Lower leg skin (tissue), 4 donors: ENCODE measurements at regions not wholly inside any gene's neighbourhood (a gene's known extent, or its start where the extent isn't known, plus 50 kb on each side); places are given as distances from the start of the nearest gene placed in this dataset.
"Not testable (repeated sequence)": the region's sequence is repeated elsewhere in the genome, so short reads cannot be mapped to it uniquely, and the experiment has no call there.

Source experiments
- DNase-seq, 2 donors: peaks; one replicate each; pipeline ENCODE4 v3.0.0-alpha.2; 2019; ENCODE audit warnings: low spot score in 2 of 2
- H3K4me3 ChIP-seq: fragments of 200-600 bp; sonication (generic); 2 replicates; pipeline ENCODE4 v1.5.1; 2017; ENCODE audit warnings: mild to moderate bottlenecking, low read depth; ENCODE audit not compliant: poor library complexity, severe bottlenecking
- CTCF ChIP-seq, 3 donors: fragments of 450-650 bp; IDR thresholded peaks; one replicate each; pipeline ENCODE4 v1.5.1; 2016; ENCODE audit warnings: antibody characterized with exemption in 3 of 3, mild to moderate bottlenecking in 3 of 3, moderate library complexity in 2 of 3
- POLR2A ChIP-seq, 2 donors: fragments of 450-650 bp; IDR thresholded peaks; one replicate each; pipeline ENCODE4 v1.6.1; 2016 to 2017; ENCODE audit warnings: antibody characterized with exemption in 2 of 2, mild to moderate bottlenecking in 1 of 2, moderate library complexity in 1 of 2
- WGBS, 2 donors: methylation state at CpG; one replicate each; pipeline ENCODE4 v1.1.5; 2018; 5-methylcytosine and 5-hydroxymethylcytosine counted together
- intact Hi-C: fragments of 100-400 bp; cut with DNase I; formaldehyde crosslinking; loops from one replicate; pipeline ENCODE4 v1.15.0; 2023; ENCODE audit warnings: low total_unique reads

GRCh38 chr11:37905707-37906417, 1307.8 kb upstream of the RAG2 start:
- intact Hi-C loops, result no loop called here
- TF ChIP-seq CTCF (IDR thresholded peaks at IDR 0.05), result no peak
- TF ChIP-seq POLR2A (IDR thresholded peaks at IDR 0.05), result no peak

GRCh38 chr11:37896016-37896415, 1298.0 kb upstream of the RAG2 start:
- H3K4me3 ChIP-seq, result no peak overlapping the region
- DNase-seq, result no peak
- intact Hi-C loops, result no loop called here
- no peak for TF ChIP-seq POLR2A (IDR thresholded peaks at IDR 0.05)
- no peak for TF ChIP-seq CTCF (IDR thresholded peaks at IDR 0.05)

More at GRCh38 chr11:37905707-37906417, 1307.8 kb upstream of the RAG2 start:
- H3K4me3 ChIP-seq, result no peak overlapping the region
- WGBS, 2 donors, result 66 to 72% methylated on average over 13 of the region's 13 CpGs
- no peak for DNase-seq

- 54 to 66% methylated on average over 3 of the region's 3 CpGs for WGBS, 2 donors
- no peak for DNase-seq
- intact Hi-C loops, result no loop called here
- H3K4me3 ChIP-seq, result no peak overlapping the region
- no peak for TF ChIP-seq CTCF (IDR thresholded peaks at IDR 0.05)
- TF ChIP-seq POLR2A (IDR thresholded peaks at IDR 0.05), result no peak
Observed at GRCh38 chr11:37881741-37882140, 1283.7 kb upstream of the RAG2 start.

DNA sequence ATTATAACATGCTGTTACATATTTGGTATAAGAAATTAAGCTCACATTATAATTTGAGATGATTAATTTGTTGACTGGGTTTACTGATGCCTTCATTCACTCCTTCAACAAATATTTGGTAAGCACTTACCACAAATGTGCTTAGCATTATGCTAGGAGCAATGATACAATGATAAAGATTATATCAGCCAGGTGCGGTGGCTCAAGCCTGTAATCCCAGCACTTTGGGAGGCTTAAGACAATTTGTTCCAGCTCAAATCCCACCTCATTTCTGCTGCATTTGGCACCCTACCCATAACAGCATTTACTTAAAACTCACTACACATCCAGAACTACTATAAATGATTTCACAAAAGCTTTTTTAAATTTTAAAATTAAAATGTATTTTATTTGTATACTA, 1263.6 kb upstream of the RAG2 start:
- DNase-seq, result no peak
- intact Hi-C loops, result no loop called here
- WGBS, 2 donors, result 93 to 97% methylated on average over 1 of the region's 1 CpG
- no peak overlapping the region for H3K4me3 ChIP-seq
- TF ChIP-seq POLR2A (IDR thresholded peaks at IDR 0.05) (no peak), CTCF (IDR thresholded peaks at IDR 0.05) (no peak)

DNA sequence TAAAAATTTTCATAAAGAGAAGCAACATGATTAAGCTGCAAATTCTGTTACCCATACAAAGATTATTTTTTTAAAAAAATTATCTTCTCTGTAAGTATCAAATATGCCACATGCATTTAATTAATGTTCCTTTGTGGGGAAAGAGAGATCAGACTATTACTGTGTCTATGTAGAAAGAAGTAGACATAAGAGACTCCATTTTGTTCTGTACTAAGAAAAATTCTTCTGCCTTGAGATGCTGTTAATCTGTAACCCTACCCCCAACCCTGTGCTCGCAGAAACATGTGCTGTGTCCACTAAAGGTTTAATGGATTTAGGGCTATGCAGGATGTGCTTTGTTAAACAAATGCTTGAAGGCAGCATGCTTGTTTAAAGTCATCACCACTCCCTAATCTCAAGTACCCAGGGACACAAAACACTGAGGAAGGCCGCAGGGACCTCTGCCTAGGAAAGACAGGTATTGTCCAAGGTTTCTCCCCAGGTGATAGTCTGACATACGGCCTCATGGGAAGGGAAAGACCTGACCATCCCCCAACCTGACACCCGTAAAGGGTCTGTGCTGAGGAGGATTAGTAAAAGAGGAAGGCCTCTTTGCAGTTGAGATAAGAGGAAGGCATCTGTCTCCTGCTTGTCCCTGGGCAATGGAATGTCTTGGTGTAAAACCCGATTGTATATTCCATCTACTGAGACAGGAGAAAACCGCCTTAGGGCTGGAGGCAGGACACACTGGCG, 1260.9 kb upstream of the RAG2 start:
- H3K4me3 ChIP-seq, DNase-seq, intact Hi-C loops: not testable (repeated sequence)
- 61 to 68% methylated on average over 7 of the region's 7 CpGs for WGBS, 2 donors

DNA sequence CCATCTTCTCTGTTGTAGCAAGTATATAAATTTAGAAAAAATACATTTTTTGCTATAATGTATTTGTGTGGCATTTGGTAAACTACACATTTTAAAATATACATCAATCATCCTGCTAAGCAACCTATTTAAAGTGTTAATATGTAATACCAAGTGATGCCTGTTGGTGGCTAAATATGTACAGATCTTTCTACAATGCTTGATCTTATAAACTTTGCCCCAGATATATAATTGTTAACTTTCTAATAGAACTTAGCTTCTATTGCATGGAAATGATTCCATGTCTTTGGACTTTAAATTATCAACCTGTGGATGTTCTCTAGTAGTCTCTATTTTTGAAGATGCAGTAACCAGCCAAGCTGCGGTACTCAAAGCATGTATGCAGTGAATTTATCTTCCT, 1260.4 kb upstream of the RAG2 start:
- 95 to 98% methylated on average over 1 of the region's 1 CpG for WGBS, 2 donors
- DNase-seq, result no peak
- intact Hi-C loops, result no loop called here
- no peak for TF ChIP-seq CTCF (IDR thresholded peaks at IDR 0.05)
- TF ChIP-seq POLR2A (IDR thresholded peaks at IDR 0.05), result no peak
- no peak overlapping the region for H3K4me3 ChIP-seq
